IMR-90 (cell line): ENCODE measurements at regions not wholly inside any gene's neighbourhood (a gene's known extent, or its start where the extent isn't known, plus 50 kb on each side); places are given as distances from the start of the nearest gene placed in this dataset.

Experiments used
- ATAC-seq: fragments of 200-7000 bp; cut with Tn5 transposase; 2 replicates; pipeline ENCODE4 v1.9.1; 2020; ENCODE audit warnings: low read depth, mild to moderate bottlenecking, moderate library complexity
- BruUV-seq: library from RNA; stranded (reverse); fragments of 400-500 nt; replicated peaks from 2 replicates; lab custom pipeline; 2021; lab: Mats Ljungman, UMichigan
- CTCF ChIA-PET: fragments of 300-600 bp; formaldehyde crosslinking; extraction: SDS; loops from one replicate; lab custom pipeline; 2021; ENCODE audit warnings: antibody characterized with exemption; lab: Yijun Ruan, JAX
- POLR2A ChIA-PET: fragments of 300-600 bp; sonication (Branson Sonifier 250); formaldehyde crosslinking; loops from one replicate; lab custom pipeline; 2022; ENCODE audit warnings: antibody characterized with exemption; ENCODE audit not compliant: unreplicated experiment; lab: Charles Lee
- DNase-seq: peaks from one replicate; pipeline ENCODE4 v3.0.0; 2013
- H2AFZ ChIP-seq: replicated peaks from 2 replicates; pipeline ENCODE3; 2013; ENCODE audit warnings: low read length, mild to moderate bottlenecking; ENCODE audit not compliant: poor library complexity
- H2AK5ac ChIP-seq: 2 replicates; pipeline ENCODE4 v1.6.1; 2013; ENCODE audit warnings: low read depth, low read length, inconsistent platforms
- H2AK9ac ChIP-seq: replicated peaks from 2 replicates; pipeline ENCODE3; 2013; ENCODE audit warnings: mild to moderate bottlenecking, low read depth, low read length, moderate library complexity; ENCODE audit not compliant: poor library complexity
- H2BK120ac ChIP-seq: 2 replicates; pipeline ENCODE4 v1.6.1; 2013; ENCODE audit warnings: low read depth, low read length, inconsistent platforms
- H2BK15ac ChIP-seq: 3 replicates; pipeline ENCODE4 v1.6.1; 2013; ENCODE audit warnings: low read depth, low read length, inconsistent platforms
- H2BK20ac ChIP-seq: 2 replicates; pipeline ENCODE4 v1.6.1; 2013; ENCODE audit warnings: low read depth, mild to moderate bottlenecking, inconsistent platforms, low read length, moderate library complexity
- H2BK5ac ChIP-seq: 2 replicates; pipeline ENCODE4 v1.6.1; 2013; ENCODE audit warnings: mild to moderate bottlenecking, low read depth, low read length, inconsistent platforms; ENCODE audit not compliant: poor library complexity, severe bottlenecking
- H3K14ac ChIP-seq: replicated peaks from 2 replicates; pipeline ENCODE4 v1.6.1; 2013; ENCODE audit warnings: low read depth, low read length, inconsistent platforms
- H3K18ac ChIP-seq: 2 replicates; pipeline ENCODE4 v1.6.1; 2013; ENCODE audit warnings: low read depth, low read length, control low read depth
- H3K23ac ChIP-seq: 2 replicates; pipeline ENCODE4 v1.6.1; 2013; ENCODE audit warnings: low read depth, low read length, inconsistent platforms
- H3K27ac ChIP-seq: 2 replicates; pipeline ENCODE4 v1.5.1; 2013; ENCODE audit warnings: mild to moderate bottlenecking, control low read depth, low read length; ENCODE audit not compliant: insufficient read depth
- H3K27me3 ChIP-seq: 2 replicates; pipeline ENCODE4 v1.6.1; 2013; ENCODE audit warnings: low read length; ENCODE audit not compliant: control insufficient read depth, insufficient read depth
- H3K36me3 ChIP-seq: 2 replicates; pipeline ENCODE4 v1.6.1; 2013; ENCODE audit warnings: low read length, mixed read lengths; ENCODE audit not compliant: control insufficient read depth, insufficient read depth
- H3K4ac ChIP-seq: 2 replicates; pipeline ENCODE4 v1.6.1; 2013; ENCODE audit warnings: low read depth, low read length, inconsistent platforms
- H3K4me1 ChIP-seq: 2 replicates; pipeline ENCODE4 v1.6.1; 2013; ENCODE audit warnings: low read length, mixed read lengths; ENCODE audit not compliant: control insufficient read depth, insufficient read depth
- H3K4me2 ChIP-seq: 2 replicates; pipeline ENCODE4 v1.6.1; 2013; ENCODE audit warnings: low read depth, mild to moderate bottlenecking, control low read depth, low read length, moderate library complexity
- H3K4me3 ChIP-seq: 2 replicates; pipeline ENCODE4 v1.5.1; 2013; ENCODE audit warnings: low read depth, mild to moderate bottlenecking, control low read depth, low read length, moderate library complexity; ENCODE audit not compliant: insufficient read depth
- H3K56ac ChIP-seq: 2 replicates; pipeline ENCODE4 v1.6.1; 2013; ENCODE audit warnings: low read length, inconsistent platforms; ENCODE audit not compliant: insufficient read depth; ENCODE audit errors: extremely low read depth
- H3K79me1 ChIP-seq, 2 experiments: 2 replicates each; pipeline ENCODE4 v1.6.1; 2013; ENCODE audit warnings: low read length in 2 of 2, inconsistent platforms in 1 of 2, low read depth in 1 of 2
- H3K9ac ChIP-seq: 2 replicates; pipeline ENCODE4 v1.6.1; 2013; ENCODE audit warnings: low read depth, low read length, control low read depth
- H3K9me1 ChIP-seq: 2 replicates; pipeline ENCODE4 v1.6.1; 2013; ENCODE audit warnings: low read length, inconsistent platforms; ENCODE audit not compliant: insufficient read depth
- H3K9me3 ChIP-seq: 2 replicates; pipeline ENCODE4 v1.6.1; 2013; ENCODE audit warnings: low read length; ENCODE audit not compliant: control insufficient read depth, insufficient read depth
- H4K20me1 ChIP-seq: 2 replicates; pipeline ENCODE4 v1.6.1; 2013; ENCODE audit warnings: low read length, inconsistent platforms; ENCODE audit not compliant: insufficient read depth
- H4K5ac ChIP-seq: 2 replicates; pipeline ENCODE4 v1.6.1; 2013; ENCODE audit warnings: mild to moderate bottlenecking, low read depth, low read length, control low read depth
- H4K8ac ChIP-seq, 2 experiments: 2 replicates each; pipeline ENCODE4 v1.6.1; 2013; ENCODE audit warnings: low read depth in 2 of 2, low read length in 2 of 2, control low read depth in 1 of 2, inconsistent platforms in 1 of 2
- H4K91ac ChIP-seq: 2 replicates; pipeline ENCODE4 v1.6.1; 2013; ENCODE audit warnings: low read depth, low read length, inconsistent platforms; ENCODE audit not compliant: insufficient read depth
- MAFK ChIP-seq: IDR thresholded peaks from 2 replicates; pipeline ENCODE4 v1.6.1; 2012; ENCODE audit warnings: low read depth, low read length, improper control_type of control experiment
- MAZ ChIP-seq: IDR thresholded peaks from 2 replicates; pipeline ENCODE4 v1.6.1; 2012; ENCODE audit warnings: low read depth, mild to moderate bottlenecking, low read length, improper control_type of control experiment, moderate library complexity, borderline replicate concordance
- WGBS, 2 experiments: methylation state at CpG; one replicate each; pipeline versions ENCODE4 v1.1.5 to v1.1.7; 2013; ENCODE audit warnings: missing lambda C conversion rate in 2 of 2; ENCODE audit not compliant: insufficient read length in 1 of 2; ENCODE audit errors: extremely low coverage in 2 of 2; 5-methylcytosine and 5-hydroxymethylcytosine counted together
- dilution Hi-C: fragments of 300-500 bp; cut with HindIII; formaldehyde crosslinking; loops from one replicate; pipeline ENCODE4 v1.14.3; 2018; ENCODE audit warnings: low sequenced_read_pairs; ENCODE audit not compliant: unreplicated experiment
- in situ Hi-C: fragments of 300-500 bp; cut with MboI; formaldehyde crosslinking; loops from 3 replicates; pipeline ENCODE4 v1.14.3; 2019; ENCODE audit warnings: low sequenced_read_pairs, inconsistent platforms, mixed read lengths
- intact Hi-C: fragments of 100-400 bp; cut with micrococcal nuclease; formaldehyde crosslinking; loops from 2 replicates; pipeline ENCODE4 v1.10.0; 2022

- Histone ChIP-seq H3K18ac (no peak overlapping the region), H4K5ac (no peak overlapping the region), H4K91ac (no peak overlapping the region), H3K9me1 (no peaks in the 10 kb centered on the region), H3K4me3 (no peak overlapping the region), H3K36me3 (no peaks in the 10 kb centered on the region), H3K27me3 (no peaks in the 10 kb centered on the region), H2BK15ac (no peak overlapping the region), H3K4me2 (no peak overlapping the region), H2AK9ac (no peak overlapping the region), H3K56ac (no peak overlapping the region), H3K9ac (no peak overlapping the region), H3K14ac (no peak overlapping the region), H2AK5ac (no peak overlapping the region), H3K9me3 (no peaks in the 10 kb centered on the region), H2AFZ (no peak overlapping the region), H2BK120ac (no peak overlapping the region), H3K79me1 (no peaks in the 10 kb centered on the region), H4K20me1 (no peaks in the 10 kb centered on the region), H3K27ac (no peak overlapping the region), H2BK5ac (no peak overlapping the region), H3K23ac (no peak overlapping the region), H3K4ac (no peak overlapping the region), H2BK20ac (no peak overlapping the region), H3K4me1 (no peaks in the 10 kb centered on the region), H4K8ac (no peak overlapping the region)
- ATAC-seq = peak; percentile 63
- ChIA-PET CTCF (no interaction called here), POLR2A (no interaction called here)
- in situ Hi-C loops = no loop called here
- no peak for TF ChIP-seq MAZ
- peak; percentile 97 for TF ChIP-seq MAFK
- dilution Hi-C loops = no loop called here
- BruUV-seq = no TSS peak
- intact Hi-C loops = no loop called here
- no CpG with 5 or more reads among the region's 5 CpGs for whole genome bisulfite sequencing, 2 experiments
- DNase-seq = peak; percentile 78
These were observed 92.2 kb upstream of the RAP2B start for GRCh38 chr3:153069598-153070510.
